PC-9 (cell line): ENCODE measurements at regions not wholly inside any gene's neighbourhood (a gene's known extent, or its start where the extent isn't known, plus 50 kb on each side); places are given as distances from the start of the nearest gene placed in this dataset.
A peak's percentile ranks its signal among the peaks of the same experiment; 100 is the strongest.

ENCODE experiments used
- BruUV-seq: library from RNA; stranded (reverse); fragments of 400-500 nt; replicated peaks from 2 replicates; lab custom pipeline; 2021; lab: Mats Ljungman, UMichigan
- CTCF ChIA-PET: fragments of 300-600 bp; sonication (Branson Sonifier 250); formaldehyde crosslinking; loops from one replicate; lab custom pipeline; 2022; ENCODE audit warnings: antibody characterized with exemption; lab: Charles Lee
- POLR2A ChIA-PET: fragments of 300-600 bp; sonication (Branson Sonifier 250); formaldehyde crosslinking; loops from one replicate; lab custom pipeline; 2022; ENCODE audit warnings: antibody characterized with exemption; ENCODE audit not compliant: unreplicated experiment; lab: Charles Lee
- DNase-seq, 2 experiments: peaks; one replicate each; pipeline versions ENCODE4 v3.0.0 to v3.0.0-alpha.2; 2015 to 2022; ENCODE audit warnings: mixed read lengths in 1 of 2
- H2AFZ ChIP-seq: fragments of 200-600 bp; sonication (generic); 2 replicates; pipeline ENCODE4 v1.8.1; 2017; ENCODE audit warnings: antibody characterized with exemption
- H3F3A ChIP-seq: fragments of 200-600 bp; sonication (generic); 2 replicates; pipeline ENCODE4 v1.8.1; 2017; ENCODE audit warnings: antibody characterized with exemption, mild to moderate bottlenecking, low read depth; ENCODE audit not compliant: insufficient read depth
- H3K27ac ChIP-seq: fragments of 200-600 bp; sonication (generic); 2 replicates; pipeline ENCODE4 v1.6.1; 2016; ENCODE audit warnings: mixed run types
- H3K27me3 ChIP-seq: fragments of 200-600 bp; sonication (generic); 2 replicates; pipeline ENCODE4 v1.6.1; 2016; ENCODE audit warnings: low read depth, mixed run types; ENCODE audit not compliant: insufficient read depth
- H3K36me3 ChIP-seq: fragments of 200-600 bp; sonication (generic); 2 replicates; pipeline ENCODE4 v1.6.1; 2016; ENCODE audit warnings: low read depth, mixed run types
- H3K4me1 ChIP-seq: fragments of 200-600 bp; sonication (generic); replicated peaks from 2 replicates; pipeline ENCODE4 v1.6.1; 2016; ENCODE audit warnings: mixed run types; ENCODE audit not compliant: insufficient read depth
- H3K4me2 ChIP-seq: fragments of 200-600 bp; sonication (generic); 2 replicates; pipeline ENCODE4 v1.6.1; 2017; ENCODE audit warnings: mixed run types
- H3K4me3 ChIP-seq: fragments of 200-600 bp; sonication (generic); 2 replicates; pipeline ENCODE4 v1.6.1; 2016; ENCODE audit warnings: mixed run types
- H3K79me2 ChIP-seq: fragments of 200-600 bp; sonication (generic); 2 replicates; pipeline ENCODE4 v1.6.1; 2017; ENCODE audit warnings: low read depth, mixed run types
- H3K9me2 ChIP-seq: fragments of 200-600 bp; sonication (generic); 2 replicates; pipeline ENCODE4 v1.8.1; 2017; ENCODE audit warnings: mild to moderate bottlenecking; ENCODE audit not compliant: insufficient read depth
- H3K9me3 ChIP-seq: fragments of 200-600 bp; sonication (generic); 2 replicates; pipeline ENCODE4 v1.8.1; 2016; ENCODE audit warnings: low read depth; ENCODE audit not compliant: insufficient read depth
- H4K20me1 ChIP-seq: fragments of 200-600 bp; sonication (generic); 2 replicates; pipeline ENCODE4 v1.8.1; 2017; ENCODE audit not compliant: insufficient read depth
- CTCF ChIP-seq: fragments of 200-600 bp; sonication (generic); conservative IDR thresholded peaks from 2 replicates; pipeline ENCODE4 v1.6.1; 2017; ENCODE audit warnings: mixed run types, antibody characterized with exemption, mild to moderate bottlenecking, moderate library complexity
- EZH2 ChIP-seq: fragments of 200-600 bp; sonication (generic); IDR thresholded peaks from 2 replicates; pipeline ENCODE4 v1.8.0; 2017; ENCODE audit warnings: antibody characterized with exemption, low read depth
- intact Hi-C: fragments of 100-400 bp; cut with micrococcal nuclease; formaldehyde crosslinking; loops from one replicate; pipeline ENCODE4 v1.10.0; 2022; ENCODE audit not compliant: unreplicated experiment

- Histone ChIP-seq H3K4me2 (no peak overlapping the region), H3K36me3 (no peaks in the 10 kb centered on the region), H3K27me3 (no peaks in the 10 kb centered on the region), H4K20me1 (no peaks in the 10 kb centered on the region), H3F3A (no peaks in the 10 kb centered on the region), H3K4me3 (no peak overlapping the region), H3K4me1 (no peaks in the 10 kb centered on the region; the same call in 1 of the 2 replicates), H3K27ac (peak overlapping the region; percentile 25), H3K79me2 (no peaks in the 10 kb centered on the region), H3K9me2 (no peaks in the 10 kb centered on the region), H2AFZ (no peak overlapping the region), H3K9me3 (no peaks in the 10 kb centered on the region; the same call in 1 of the 2 replicates)
- no peak for TF ChIP-seq EZH2
- no peak for TF ChIP-seq CTCF
- intact Hi-C loops: no loop called here
- no peak for DNase-seq
- ChIA-PET CTCF (no interaction called here), POLR2A (interaction anchor here (0.6 kb wide), 1 partner anchor 395 kb away, joined by 9 read pairs; no protein-coding TSS in a partner anchor)
- no TSS peak for BruUV-seq
Measured at GRCh38 chr15:95932141-95932540, 398.4 kb upstream of the NR2F2 start.

- POLR2A ChIA-PET: interaction anchor here (0.6 kb wide), 1 partner anchor 395 kb away, joined by 9 read pairs; no protein-coding TSS in a partner anchor
- CTCF ChIA-PET: no interaction called here
- peak overlapping the region; percentile 25; the same call in 1 of the 2 replicates for H3K27ac ChIP-seq
Measured at GRCh38 chr15:95932676-95933075, 397.8 kb upstream of the NR2F2 start.

GRCh38 chr15:95935852-95936251 is 394.6 kb upstream of the NR2F2 start:
- Histone ChIP-seq H3K36me3 (no peaks in the 10 kb centered on the region), H3K27me3 (no peaks in the 10 kb centered on the region), H3K79me2 (no peaks in the 10 kb centered on the region), H2AFZ (no peak overlapping the region), H4K20me1 (no peaks in the 10 kb centered on the region), H3F3A (no peaks in the 10 kb centered on the region), H3K27ac (no peak overlapping the region), H3K9me3 (no peaks in the 10 kb centered on the region; the same call in 1 of the 2 replicates), H3K9me2 (no peaks in the 10 kb centered on the region), H3K4me3 (no peak overlapping the region), H3K4me1 (no peaks in the 10 kb centered on the region; the same call in 1 of the 2 replicates), H3K4me2 (no peak overlapping the region)
- intact Hi-C loops: no loop called here
- no peak for DNase-seq
- no peak for TF ChIP-seq CTCF
- no TSS peak for BruUV-seq
- POLR2A ChIA-PET: no interaction called here
- CTCF ChIA-PET: no interaction called here

More at GRCh38 chr15:95932676-95933075, 397.8 kb upstream of the NR2F2 start:
- no peaks in the 10 kb centered on the region for H3F3A ChIP-seq
- H3K36me3 ChIP-seq: no peaks in the 10 kb centered on the region
- TF ChIP-seq CTCF (no peak), EZH2 (no peak)
- H3K4me3 ChIP-seq: no peak overlapping the region
- H3K79me2 ChIP-seq: no peaks in the 10 kb centered on the region
- H2AFZ ChIP-seq: no peak overlapping the region
- no peaks in the 10 kb centered on the region; the same call in 1 of the 2 replicates for H3K4me1 ChIP-seq
- peak; percentile 34 to 67 for DNase-seq
- no peaks in the 10 kb centered on the region for H4K20me1 ChIP-seq
- H3K4me2 ChIP-seq: no peak overlapping the region
- intact Hi-C loops: no loop called here
- BruUV-seq: no TSS peak
- no peaks in the 10 kb centered on the region for H3K27me3 ChIP-seq
- H3K9me3 ChIP-seq: no peaks in the 10 kb centered on the region; the same call in 1 of the 2 replicates
- no peaks in the 10 kb centered on the region for H3K9me2 ChIP-seq
